ENCODE measurements at regions not wholly inside any gene's neighbourhood (a gene's known extent, or its start where the extent isn't known, plus 50 kb on each side); places are given as distances from the start of the nearest gene placed in this dataset.

- DNase-seq, result no peak
Observed at GRCh38 chr1:4017636-4018365, 117.7 kb upstream of the C1orf174 start.

- no peak for DNase-seq
Observed at GRCh38 chr1:4018466-4019146, 118.5 kb upstream of the C1orf174 start.

- no peak for DNase-seq
Observed at GRCh38 chr1:4019147-4019521, 119.1 kb upstream of the C1orf174 start.

GRCh38 chr1:4019606-4020331 is 119.7 kb upstream of the C1orf174 start:
- no peak for DNase-seq

- no peak for DNase-seq
Observed at GRCh38 chr1:4020449-4020848, 120.4 kb upstream of the C1orf174 start.

- DNase-seq, result no peak
Observed at GRCh38 chr1:4021136-4021973, 121.3 kb upstream of the C1orf174 start.

- no peak for DNase-seq
Observed at GRCh38 chr1:4021974-4022268, 121.8 kb upstream of the C1orf174 start.

GRCh38 chr1:4022715-4023114 is 122.6 kb upstream of the C1orf174 start:
- DNase-seq, result no peak

GRCh38 chr1:4023678-4024077 is 123.6 kb upstream of the C1orf174 start:
- DNase-seq, result no peak

GRCh38 chr1:4024811-4025210 is 124.7 kb upstream of the C1orf174 start:
- no peak for DNase-seq

GRCh38 chr1:4025752-4026151 is 125.7 kb upstream of the C1orf174 start:
- no peak for DNase-seq

GRCh38 chr1:4027008-4027407 is 126.9 kb upstream of the C1orf174 start:
- no peak for DNase-seq

GRCh38 chr1:4027492-4028138 is 127.5 kb upstream of the C1orf174 start:
- no peak for DNase-seq

GRCh38 chr1:4028139-4028501 is 128.0 kb upstream of the C1orf174 start:
- no peak for DNase-seq

- no peak for DNase-seq
Observed at GRCh38 chr1:4029376-4029775, 129.3 kb upstream of the C1orf174 start.

- DNase-seq, result no peak
Observed at GRCh38 chr1:4032571-4032970, 132.5 kb upstream of the C1orf174 start.

GRCh38 chr1:4033129-4033676 is 133.1 kb upstream of the C1orf174 start:
- no peak for DNase-seq

GRCh38 chr1:4033713-4034112 is 133.6 kb upstream of the C1orf174 start:
- no peak for DNase-seq

- DNase-seq, result no peak
Observed at GRCh38 chr1:4034318-4034887, 134.3 kb upstream of the C1orf174 start.

- DNase-seq, result no peak
Observed at GRCh38 chr1:4044967-4045366, 144.9 kb upstream of the C1orf174 start.

- no peak for DNase-seq
Observed at GRCh38 chr1:4045397-4046010, 145.4 kb upstream of the C1orf174 start.

Data from NCI-H2029 treated with DMSO at 0.1 percent for 48 hours (cell line).